ENCODE measurements at regions not wholly inside any gene's neighbourhood (a gene's known extent, or its start where the extent isn't known, plus 50 kb on each side); places are given as distances from the start of the nearest gene placed in this dataset.

DNA sequence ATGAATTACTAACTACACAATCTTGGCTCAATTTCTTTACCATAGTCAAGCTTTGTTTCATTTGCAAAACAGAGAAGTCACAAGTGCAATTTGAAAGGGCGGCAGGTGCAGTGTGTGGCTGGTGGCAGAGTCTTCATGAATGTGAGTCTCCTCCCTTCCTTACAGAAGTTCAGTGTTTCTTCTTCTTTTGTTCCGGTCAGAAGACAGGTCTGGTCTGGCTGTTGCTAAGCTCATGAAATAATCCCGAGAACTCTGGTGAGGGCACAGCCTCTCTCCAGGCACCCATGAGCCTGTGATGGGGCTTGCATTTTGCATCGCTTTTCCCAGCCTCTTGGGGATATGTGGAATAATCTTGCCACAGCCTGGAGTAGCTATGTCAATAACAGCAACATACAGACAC is 824.8 kb upstream of the SALL3 start:
- H3K79me2 ChIP-seq (ENCODE audit: control insufficient read depth, insufficient read depth, low read length) = no peaks in the 10 kb centered on the region
- no peaks in the 10 kb centered on the region for H3K27me3 ChIP-seq (ENCODE audit: control insufficient read depth, insufficient read depth, low read length)
- H3K4me1 ChIP-seq (ENCODE audit: control insufficient read depth, extremely low read depth, insufficient read depth, low read length) = no peaks in the 10 kb centered on the region
- H3K9me3 ChIP-seq (ENCODE audit: control insufficient read depth, insufficient read depth, low read depth, low read length) = peaks cover 3% of the 10 kb centered on the region
- H2AFZ ChIP-seq (ENCODE audit: low read length) = no peak overlapping the region
- TF ChIP-seq EZH2 (IDR thresholded peaks at IDR 0.05; ENCODE audit: low read length, missing control alignments) = no peak
- TF ChIP-seq, protein P1, sequence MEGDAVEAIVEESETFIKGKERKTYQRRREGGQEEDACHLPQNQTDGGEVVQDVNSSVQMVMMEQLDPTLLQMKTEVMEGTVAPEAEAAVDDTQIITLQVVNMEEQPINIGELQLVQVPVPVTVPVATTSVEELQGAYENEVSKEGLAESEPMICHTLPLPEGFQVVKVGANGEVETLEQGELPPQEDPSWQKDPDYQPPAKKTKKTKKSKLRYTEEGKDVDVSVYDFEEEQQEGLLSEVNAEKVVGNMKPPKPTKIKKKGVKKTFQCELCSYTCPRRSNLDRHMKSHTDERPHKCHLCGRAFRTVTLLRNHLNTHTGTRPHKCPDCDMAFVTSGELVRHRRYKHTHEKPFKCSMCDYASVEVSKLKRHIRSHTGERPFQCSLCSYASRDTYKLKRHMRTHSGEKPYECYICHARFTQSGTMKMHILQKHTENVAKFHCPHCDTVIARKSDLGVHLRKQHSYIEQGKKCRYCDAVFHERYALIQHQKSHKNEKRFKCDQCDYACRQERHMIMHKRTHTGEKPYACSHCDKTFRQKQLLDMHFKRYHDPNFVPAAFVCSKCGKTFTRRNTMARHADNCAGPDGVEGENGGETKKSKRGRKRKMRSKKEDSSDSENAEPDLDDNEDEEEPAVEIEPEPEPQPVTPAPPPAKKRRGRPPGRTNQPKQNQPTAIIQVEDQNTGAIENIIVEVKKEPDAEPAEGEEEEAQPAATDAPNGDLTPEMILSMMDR (conservative IDR thresholded peaks at IDR 0.05 in 1 of 2, IDR thresholded peaks at IDR 0.05 in 1 of 2; ENCODE audit: low read depth in 1 of 2, low read length in 2 of 2) = no peak
- no peak overlapping the region for H3K4me3 ChIP-seq (replicated peaks in 1 of 4; ENCODE audit: control extremely low read depth in 1 of 4, insufficient read depth in 1 of 4, low read depth in 3 of 4, low read length in 4 of 4)
- H3K27ac ChIP-seq (ENCODE audit: insufficient read depth, low read length) = no peak overlapping the region
- no peaks in the 10 kb centered on the region for H3K36me3 ChIP-seq (ENCODE audit: control insufficient read depth, insufficient read depth, low read length)
- H3K9ac ChIP-seq (ENCODE audit: insufficient read depth, low read length) = no peak overlapping the region
- no peak overlapping the region for H3K4me2 ChIP-seq (ENCODE audit: extremely low read depth, insufficient read depth, low read length)
- H4K20me1 ChIP-seq (ENCODE audit: control insufficient read depth, extremely low read depth, insufficient read depth, low read length) = no peaks in the 10 kb centered on the region
- DNase-seq (ENCODE audit: low read depth in 2 of 2) = no peak

DNA sequence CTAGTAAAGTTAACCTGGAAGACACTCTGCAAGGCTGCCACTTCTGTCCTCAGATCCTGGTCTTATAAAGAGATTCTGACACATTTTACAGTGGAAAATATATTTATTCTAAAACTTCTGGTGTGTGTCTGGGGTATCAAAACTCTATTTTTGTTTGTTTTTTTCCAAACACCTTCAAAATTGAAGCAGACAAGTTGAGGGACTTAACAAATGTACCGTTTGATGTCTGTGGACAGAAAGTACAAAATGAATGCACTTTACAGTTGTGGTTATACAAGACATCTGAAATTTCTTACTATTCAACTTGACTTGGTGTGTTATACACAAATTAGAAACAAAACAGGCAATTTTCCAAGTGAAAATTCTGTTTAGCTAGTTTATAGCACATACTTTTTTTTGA is 823.2 kb upstream of the SALL3 start:
- no peaks in the 10 kb centered on the region for H3K27me3 ChIP-seq (ENCODE audit: control insufficient read depth, insufficient read depth, low read length)
- H3K9me3 ChIP-seq (ENCODE audit: control insufficient read depth, insufficient read depth, low read depth, low read length) = peaks cover 3% of the 10 kb centered on the region
- DNase-seq (ENCODE audit: low read depth in 2 of 2) = no peak
- H3K27ac ChIP-seq (ENCODE audit: insufficient read depth, low read length) = no peak overlapping the region
- H4K20me1 ChIP-seq (ENCODE audit: control insufficient read depth, extremely low read depth, insufficient read depth, low read length) = no peaks in the 10 kb centered on the region
- no peaks in the 10 kb centered on the region for H3K4me1 ChIP-seq (ENCODE audit: control insufficient read depth, extremely low read depth, insufficient read depth, low read length)
- no peak overlapping the region for H2AFZ ChIP-seq (ENCODE audit: low read length)
- no peak overlapping the region for H3K4me2 ChIP-seq (ENCODE audit: extremely low read depth, insufficient read depth, low read length)
- H3K9ac ChIP-seq (ENCODE audit: insufficient read depth, low read length) = no peak overlapping the region
- no peak for TF ChIP-seq EZH2 (IDR thresholded peaks at IDR 0.05; ENCODE audit: low read length, missing control alignments)
- TF ChIP-seq, protein P1 (conservative IDR thresholded peaks at IDR 0.05 in 1 of 2, IDR thresholded peaks at IDR 0.05 in 1 of 2; ENCODE audit: low read depth in 1 of 2, low read length in 2 of 2) = no peak
- no peaks in the 10 kb centered on the region for H3K79me2 ChIP-seq (ENCODE audit: control insufficient read depth, insufficient read depth, low read length)
- no peaks in the 10 kb centered on the region for H3K36me3 ChIP-seq (ENCODE audit: control insufficient read depth, insufficient read depth, low read length)
- H3K4me3 ChIP-seq (replicated peaks in 1 of 4; ENCODE audit: control extremely low read depth in 1 of 4, insufficient read depth in 1 of 4, low read depth in 3 of 4, low read length in 4 of 4) = no peak overlapping the region

DNA sequence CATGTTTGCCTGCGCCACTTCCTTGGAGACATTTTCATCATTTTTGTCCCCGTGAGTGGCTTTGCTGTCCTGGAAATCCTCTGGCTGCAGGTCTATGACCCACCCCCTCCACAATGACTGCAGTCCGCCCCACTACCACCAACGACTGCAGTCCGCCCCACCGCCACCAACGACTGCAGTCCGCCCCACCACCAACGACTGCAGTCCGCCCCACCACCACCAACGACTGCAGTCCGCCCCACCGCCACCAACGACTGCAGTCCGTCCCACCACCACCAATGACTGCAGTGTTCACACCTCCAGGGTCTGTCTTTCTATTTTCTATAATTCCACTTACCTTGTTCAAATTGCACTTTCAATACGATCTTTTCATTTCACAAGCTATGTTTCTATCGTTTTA is 820.7 kb upstream of the SALL3 start:
- no peaks in the 10 kb centered on the region for H3K36me3 ChIP-seq (ENCODE audit: control insufficient read depth, insufficient read depth, low read length)
- H3K27ac ChIP-seq (ENCODE audit: insufficient read depth, low read length) = no peak overlapping the region
- H3K9ac ChIP-seq (ENCODE audit: insufficient read depth, low read length) = no peak overlapping the region
- H3K9me3 ChIP-seq (ENCODE audit: control insufficient read depth, insufficient read depth, low read depth, low read length) = no peaks in the 10 kb centered on the region
- no peak for DNase-seq (ENCODE audit: low read depth in 2 of 2)
- no peaks in the 10 kb centered on the region for H3K4me1 ChIP-seq (ENCODE audit: control insufficient read depth, extremely low read depth, insufficient read depth, low read length)
- H3K27me3 ChIP-seq (ENCODE audit: control insufficient read depth, insufficient read depth, low read length) = no peaks in the 10 kb centered on the region
- TF ChIP-seq, protein P1 (conservative IDR thresholded peaks at IDR 0.05 in 1 of 2, IDR thresholded peaks at IDR 0.05 in 1 of 2; ENCODE audit: low read depth in 1 of 2, low read length in 2 of 2) = no peak
- no peak for TF ChIP-seq EZH2 (IDR thresholded peaks at IDR 0.05; ENCODE audit: low read length, missing control alignments)
- H4K20me1 ChIP-seq (ENCODE audit: control insufficient read depth, extremely low read depth, insufficient read depth, low read length) = no peaks in the 10 kb centered on the region
- no peak overlapping the region for H3K4me2 ChIP-seq (ENCODE audit: extremely low read depth, insufficient read depth, low read length)
- H2AFZ ChIP-seq (ENCODE audit: low read length) = no peak overlapping the region
- no peak overlapping the region for H3K4me3 ChIP-seq (replicated peaks in 1 of 4; ENCODE audit: control extremely low read depth in 1 of 4, insufficient read depth in 1 of 4, low read depth in 3 of 4, low read length in 4 of 4)
- no peaks in the 10 kb centered on the region for H3K79me2 ChIP-seq (ENCODE audit: control insufficient read depth, insufficient read depth, low read length)

All from fibroblast of lung (primary cell).